BLaER1 (cell line): ENCODE measurements at regions not wholly inside any gene's neighbourhood (a gene's known extent, or its start where the extent isn't known, plus 50 kb on each side); places are given as distances from the start of the nearest gene placed in this dataset.
"Not testable (repeated sequence)": the region's sequence is repeated elsewhere in the genome, so short reads cannot be mapped to it uniquely, and the experiment has no call there.

ENCODE experiments used
- H3K27ac ChIP-seq: shearing (Covaris generic); formaldehyde crosslinking; 2 replicates; pipeline ENCODE4 v1.8.1; 2022
- H3K27me3 ChIP-seq: shearing (Covaris generic); formaldehyde crosslinking; 2 replicates; pipeline ENCODE4 v1.8.1; 2022
- H3K36me3 ChIP-seq: shearing (Covaris generic); formaldehyde crosslinking; 2 replicates; pipeline ENCODE4 v1.8.1; 2022
- H3K4me1 ChIP-seq: shearing (Covaris generic); formaldehyde crosslinking; 2 replicates; pipeline ENCODE4 v1.8.1; 2022
- H3K4me2 ChIP-seq: shearing (Covaris generic); formaldehyde crosslinking; 2 replicates; pipeline ENCODE4 v1.8.1; 2022
- H3K4me3 ChIP-seq: shearing (Covaris generic); formaldehyde crosslinking; 2 replicates; pipeline ENCODE4 v1.8.1; 2022
- H3K9ac ChIP-seq: shearing (Covaris generic); formaldehyde crosslinking; 2 replicates; pipeline ENCODE4 v1.8.1; 2022
- H3K9me3 ChIP-seq: shearing (Covaris generic); formaldehyde crosslinking; 2 replicates; pipeline ENCODE4 v1.8.1; 2022
- H4K20me1 ChIP-seq: shearing (Covaris generic); formaldehyde crosslinking; 2 replicates; pipeline ENCODE4 v1.8.1; 2022
- Cebpa-rat ChIP-seq: shearing (Covaris generic); IDR thresholded peaks from 2 replicates; pipeline ENCODE4 v1.8.1; 2022

DNA sequence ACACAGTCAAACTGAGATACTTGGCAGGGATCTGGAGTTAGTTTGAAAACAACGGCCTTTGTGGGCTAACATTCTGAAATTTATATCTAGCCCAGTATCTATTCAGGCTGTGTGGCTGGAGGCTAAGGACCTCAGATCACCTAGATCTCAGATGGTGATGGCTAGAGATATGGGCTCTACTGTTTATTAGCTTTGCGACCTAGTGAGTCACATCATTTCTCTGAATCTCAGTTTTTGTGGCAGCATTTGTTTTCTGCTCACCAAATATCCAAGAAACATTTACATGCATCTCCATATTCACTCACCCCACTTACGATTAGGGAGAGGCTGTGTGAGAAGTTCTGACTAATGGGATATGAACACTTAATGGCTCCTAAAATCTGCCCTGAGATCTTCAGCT, 503.9 kb downstream of the KIF20B start:
- H3K4me2 ChIP-seq, result no peak overlapping the region
- no peaks in the 10 kb centered on the region for H4K20me1 ChIP-seq
- H3K9me3 ChIP-seq, result no peaks in the 10 kb centered on the region
- TF ChIP-seq Cebpa-rat, result no peak
- no peaks in the 10 kb centered on the region for H3K4me1 ChIP-seq
- no peak overlapping the region for H3K9ac ChIP-seq
- H3K36me3 ChIP-seq, result 0 out of 2 replicates have a peak, but pooled peaks cover 3% of the 10 kb centered on the region
- no peaks in the 10 kb centered on the region for H3K27me3 ChIP-seq
- no peak overlapping the region for H3K4me3 ChIP-seq
- H3K27ac ChIP-seq, result no peak overlapping the region

DNA sequence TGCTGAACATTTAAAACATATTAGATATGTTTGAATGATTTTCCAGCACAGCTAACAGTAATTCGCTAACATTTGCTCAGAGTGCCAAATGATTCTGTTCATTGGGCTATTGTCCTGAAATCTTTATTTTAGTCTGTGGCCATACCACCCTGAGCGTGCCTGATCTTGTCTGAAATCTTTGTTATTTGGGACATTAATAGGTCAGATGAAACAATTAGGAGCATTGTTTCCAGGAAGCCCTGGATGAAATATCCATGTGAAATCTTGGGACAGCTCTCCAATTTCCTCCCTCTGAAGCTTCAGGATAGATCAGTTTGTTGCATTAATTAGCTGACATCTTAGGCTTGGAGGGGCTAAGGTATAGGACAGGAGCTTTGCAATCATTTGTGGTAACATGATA, 512.0 kb downstream of the KIF20B start:
- H4K20me1 ChIP-seq, result no peaks in the 10 kb centered on the region
- H3K4me3 ChIP-seq, result no peak overlapping the region
- no peaks in the 10 kb centered on the region for H3K27me3 ChIP-seq
- no peaks in the 10 kb centered on the region for H3K4me1 ChIP-seq
- H3K27ac ChIP-seq, result no peak overlapping the region
- TF ChIP-seq Cebpa-rat, result no peak
- H3K9ac ChIP-seq, result no peak overlapping the region
- H3K4me2 ChIP-seq, result no peak overlapping the region
- H3K9me3 ChIP-seq, result no peaks in the 10 kb centered on the region
- H3K36me3 ChIP-seq, result no peaks in the 10 kb centered on the region

DNA sequence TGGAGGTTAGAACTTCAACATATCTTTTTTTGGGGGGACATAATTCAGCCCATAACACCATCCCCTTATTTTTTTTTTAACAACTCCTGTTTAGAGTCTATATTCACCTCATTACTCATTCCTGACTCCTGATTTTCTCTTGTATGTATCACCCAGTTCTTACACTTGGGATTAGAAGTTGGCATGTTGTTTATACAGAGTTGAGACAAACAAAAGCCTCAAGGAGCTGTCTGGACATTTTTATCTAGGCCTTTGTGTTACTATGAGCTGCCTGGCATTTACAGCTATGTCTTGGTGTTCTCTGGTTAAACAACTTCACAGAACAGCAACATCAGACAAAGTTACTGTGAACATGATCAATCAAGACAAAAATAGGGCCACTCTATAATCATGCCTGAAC, 517.5 kb downstream of the KIF20B start:
- Histone ChIP-seq H3K9ac (no peak overlapping the region), H4K20me1 (no peaks in the 10 kb centered on the region), H3K27ac (no peak overlapping the region), H3K4me2 (no peak overlapping the region), H3K27me3 (no peaks in the 10 kb centered on the region), H3K9me3 (no peaks in the 10 kb centered on the region), H3K4me1 (no peaks in the 10 kb centered on the region), H3K4me3 (no peak overlapping the region), H3K36me3 (no peaks in the 10 kb centered on the region)
- TF ChIP-seq Cebpa-rat, result no peak

DNA sequence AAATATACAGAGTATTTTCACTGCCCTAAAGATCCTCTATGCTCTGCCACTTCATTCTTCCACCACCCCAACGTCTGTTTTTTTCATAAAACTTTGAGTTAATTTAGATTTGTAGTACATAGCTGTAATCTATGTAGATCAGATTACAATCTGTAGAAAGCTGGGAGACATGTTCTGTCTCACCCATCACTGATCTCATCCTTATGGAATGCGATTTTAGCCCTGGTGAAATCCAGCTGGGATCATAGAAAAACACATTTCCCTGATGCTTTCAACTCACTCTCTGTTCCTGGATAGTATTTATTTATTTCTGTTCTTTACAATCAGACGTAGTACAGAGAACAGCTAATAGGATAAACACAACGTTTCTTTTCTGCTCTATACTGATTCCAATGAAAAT, 521.0 kb downstream of the KIF20B start:
- no peaks in the 10 kb centered on the region for H3K36me3 ChIP-seq
- no peaks in the 10 kb centered on the region; the same call in 1 of the 2 replicates for H3K4me1 ChIP-seq
- H3K4me2 ChIP-seq, result no peak overlapping the region
- no peaks in the 10 kb centered on the region for H4K20me1 ChIP-seq
- H3K9ac ChIP-seq, result no peak overlapping the region
- no peaks in the 10 kb centered on the region for H3K27me3 ChIP-seq
- TF ChIP-seq Cebpa-rat, result no peak
- H3K27ac ChIP-seq, result no peak overlapping the region
- no peak overlapping the region for H3K4me3 ChIP-seq
- H3K9me3 ChIP-seq, result no peaks in the 10 kb centered on the region

DNA sequence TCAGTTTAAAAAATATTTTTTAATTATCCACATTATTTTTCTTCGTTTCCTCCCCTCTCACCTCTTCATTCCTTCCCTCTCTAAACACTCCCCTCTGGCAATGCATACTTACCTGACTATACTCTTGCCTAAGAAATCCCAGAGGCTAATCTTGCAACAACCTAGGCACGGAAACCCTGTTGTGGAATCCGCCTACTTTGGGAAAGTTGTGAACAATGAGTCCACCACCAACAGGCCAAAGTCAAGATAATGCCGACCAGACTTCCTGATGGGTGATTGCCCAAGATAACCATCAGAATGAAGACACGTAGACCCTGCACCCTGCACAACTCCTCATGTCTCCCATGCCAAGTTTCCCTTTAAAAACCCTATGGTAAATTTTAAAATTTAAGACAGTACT, 521.5 kb downstream of the KIF20B start:
- no peak overlapping the region for H3K4me3 ChIP-seq
- no peak for TF ChIP-seq Cebpa-rat
- no peaks in the 10 kb centered on the region for H3K36me3 ChIP-seq
- H3K9ac ChIP-seq, result no peak overlapping the region
- H3K4me1 ChIP-seq, result no peaks in the 10 kb centered on the region; the same call in 1 of the 2 replicates
- no peaks in the 10 kb centered on the region for H4K20me1 ChIP-seq
- H3K9me3 ChIP-seq, result no peaks in the 10 kb centered on the region
- H3K27ac ChIP-seq, result no peak overlapping the region
- no peaks in the 10 kb centered on the region for H3K27me3 ChIP-seq
- H3K4me2 ChIP-seq, result no peak overlapping the region

DNA sequence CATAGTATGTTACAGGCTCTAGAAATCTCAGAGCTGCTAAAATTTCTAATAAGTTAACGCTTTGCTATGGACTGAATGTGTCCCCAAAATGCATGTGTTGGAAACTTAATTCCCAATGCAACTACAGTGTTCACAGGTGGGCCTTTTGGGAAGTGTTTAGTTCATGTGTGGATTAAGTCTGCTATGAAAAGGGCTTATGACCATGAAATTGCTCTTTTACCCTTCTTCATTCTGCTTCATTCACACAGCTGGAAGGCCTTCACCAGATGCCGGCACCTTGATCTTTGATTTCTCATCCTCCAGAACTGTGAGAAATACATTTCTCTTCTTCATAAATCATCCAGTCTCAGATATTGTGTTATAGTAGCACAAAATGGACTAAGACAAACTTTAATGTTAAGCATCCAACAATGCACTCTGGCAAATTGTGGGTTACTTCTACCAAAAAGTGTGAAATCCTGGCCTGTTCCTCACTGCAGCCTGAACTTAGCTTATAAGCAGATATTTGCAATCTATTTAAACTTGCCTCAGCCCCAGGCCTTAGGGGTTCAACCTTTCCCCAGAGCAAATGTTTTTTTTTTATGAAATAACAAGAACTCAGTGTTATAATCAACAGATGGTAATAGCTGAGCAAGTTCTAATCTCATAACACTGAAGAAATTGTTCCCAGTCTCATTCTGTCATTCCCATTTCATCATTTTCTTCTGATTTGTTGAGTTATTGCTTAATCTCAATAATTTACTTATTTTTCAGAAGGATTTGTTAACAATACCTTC, 523.6 kb downstream of the KIF20B start:
- H3K9ac ChIP-seq, result no peak overlapping the region
- H4K20me1 ChIP-seq, result no peaks in the 10 kb centered on the region
- H3K27me3 ChIP-seq, result no peaks in the 10 kb centered on the region
- H3K4me3 ChIP-seq, result no peak overlapping the region
- no peak overlapping the region for H3K4me2 ChIP-seq
- peaks cover 4% of the 10 kb centered on the region for H3K36me3 ChIP-seq
- H3K27ac ChIP-seq, result no peak overlapping the region
- H3K4me1 ChIP-seq, result no peaks in the 10 kb centered on the region; the same call in 1 of the 2 replicates
- peaks cover 6% of the 10 kb centered on the region; the same call in 1 of the 2 replicates for H3K9me3 ChIP-seq
- no peak for TF ChIP-seq Cebpa-rat

DNA sequence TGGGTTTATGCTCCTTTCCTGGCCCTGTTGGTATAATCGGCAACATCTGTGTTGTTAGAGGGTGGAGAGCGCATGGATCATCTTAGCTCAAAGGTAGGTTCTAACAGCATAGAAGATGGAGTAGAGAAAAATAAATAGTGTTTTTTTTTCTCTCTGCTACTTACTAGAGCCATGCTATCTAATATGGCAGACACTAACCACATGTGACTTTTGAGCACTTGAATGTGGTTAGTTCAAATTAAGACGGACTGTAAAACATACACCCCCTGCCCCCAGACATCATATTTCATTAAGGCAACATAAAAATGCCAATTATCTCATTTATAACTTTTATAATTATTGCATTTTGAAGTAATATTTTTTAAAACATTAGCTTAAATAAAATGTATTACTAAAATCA, 525.1 kb downstream of the KIF20B start:
- no peak overlapping the region for H3K4me2 ChIP-seq
- H3K27me3 ChIP-seq, result no peaks in the 10 kb centered on the region
- no peaks in the 10 kb centered on the region; the same call in 1 of the 2 replicates for H3K4me1 ChIP-seq
- no peak overlapping the region for H3K27ac ChIP-seq
- no peaks in the 10 kb centered on the region for H4K20me1 ChIP-seq
- TF ChIP-seq Cebpa-rat, result no peak
- H3K36me3 ChIP-seq, result peaks cover 4% of the 10 kb centered on the region
- peaks cover 6% of the 10 kb centered on the region; the same call in 1 of the 2 replicates for H3K9me3 ChIP-seq
- H3K9ac ChIP-seq, result no peak overlapping the region
- no peak overlapping the region for H3K4me3 ChIP-seq

DNA sequence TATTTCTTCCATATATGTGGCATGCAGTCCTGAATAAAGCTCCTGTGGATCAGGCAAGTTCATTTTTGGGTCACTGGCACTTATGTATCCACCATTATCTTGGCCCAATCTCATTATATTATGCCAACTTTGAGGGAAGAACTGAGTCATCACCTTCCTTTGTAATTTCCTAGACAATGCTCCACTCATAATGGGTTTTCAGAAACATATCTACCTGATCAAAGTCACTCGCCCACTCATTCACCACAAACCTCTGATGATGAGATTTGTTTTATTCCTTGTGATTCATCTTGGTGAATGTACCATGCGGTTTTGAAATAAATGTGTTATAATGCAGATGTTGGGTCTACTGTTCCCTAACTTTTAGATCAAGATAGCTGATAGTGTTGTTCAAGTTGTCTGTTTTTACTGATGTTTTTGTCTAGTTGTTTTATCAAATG, 525.8 kb downstream of the KIF20B start:
- no peak for TF ChIP-seq Cebpa-rat
- Histone ChIP-seq H3K4me3 (no peak overlapping the region), H3K9ac (no peak overlapping the region), H4K20me1 (no peaks in the 10 kb centered on the region), H3K27ac (no peak overlapping the region), H3K4me2 (no peak overlapping the region), H3K9me3 (peaks cover 6% of the 10 kb centered on the region; the same call in 1 of the 2 replicates), H3K36me3 (peaks cover 4% of the 10 kb centered on the region), H3K27me3 (no peaks in the 10 kb centered on the region), H3K4me1 (no peaks in the 10 kb centered on the region; the same call in 1 of the 2 replicates)

DNA sequence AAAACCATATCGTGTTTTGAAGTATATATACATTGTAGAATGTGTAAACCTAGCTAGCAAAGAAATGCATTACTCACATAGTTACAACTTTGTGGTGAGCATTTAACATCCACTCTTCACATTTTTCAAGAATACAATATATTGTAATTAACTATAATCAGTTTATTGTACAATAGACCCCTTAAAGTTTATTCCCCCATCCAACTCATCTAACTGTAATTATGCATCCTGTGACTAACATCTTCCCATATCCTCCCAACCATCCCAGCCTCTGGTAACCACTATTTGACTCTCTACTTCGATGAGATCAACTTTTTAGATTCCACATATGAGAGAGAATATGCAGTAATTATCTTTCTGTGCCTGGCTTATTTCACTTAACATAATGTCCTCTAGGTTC, 526.4 kb downstream of the KIF20B start:
- Histone ChIP-seq H3K4me2 (no peak overlapping the region), H3K9me3 (peaks cover 9% of the 10 kb centered on the region; the same call in 1 of the 2 replicates), H3K4me1 (no peaks in the 10 kb centered on the region; the same call in 1 of the 2 replicates), H3K27ac (no peak overlapping the region), H3K36me3 (peaks cover 4% of the 10 kb centered on the region), H3K4me3 (no peak overlapping the region), H3K27me3 (no peaks in the 10 kb centered on the region), H3K9ac (no peak overlapping the region), H4K20me1 (no peaks in the 10 kb centered on the region)
- no peak for TF ChIP-seq Cebpa-rat

DNA sequence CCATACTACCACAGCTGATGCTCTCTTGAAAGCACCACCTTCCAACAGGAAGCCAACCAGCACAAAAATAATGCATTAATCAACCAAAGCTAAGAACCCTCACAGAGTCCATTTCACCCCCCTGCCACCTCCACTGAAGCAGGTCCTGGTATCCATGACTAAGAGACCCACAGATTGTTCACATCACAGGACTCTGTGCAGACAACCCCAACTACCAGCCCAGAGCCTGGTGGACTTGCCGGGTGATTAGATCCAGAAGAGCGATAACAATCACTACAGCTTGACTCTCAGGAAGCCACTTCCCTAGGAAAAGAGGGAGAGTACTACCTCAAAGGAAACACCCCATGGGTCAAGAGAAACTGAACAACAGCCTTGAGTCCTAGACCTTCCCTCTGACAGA, 528.1 kb downstream of the KIF20B start:
- Histone ChIP-seq H4K20me1 (no peaks in the 10 kb centered on the region), H3K9ac (no peak overlapping the region), H3K4me2 (no peak overlapping the region), H3K27ac (no peak overlapping the region), H3K36me3 (peaks cover 4% of the 10 kb centered on the region), H3K9me3 (peaks cover 16% of the 10 kb centered on the region), H3K27me3 (no peaks in the 10 kb centered on the region), H3K4me1 (no peaks in the 10 kb centered on the region; the same call in 1 of the 2 replicates), H3K4me3 (no peak overlapping the region)
- no peak for TF ChIP-seq Cebpa-rat

DNA sequence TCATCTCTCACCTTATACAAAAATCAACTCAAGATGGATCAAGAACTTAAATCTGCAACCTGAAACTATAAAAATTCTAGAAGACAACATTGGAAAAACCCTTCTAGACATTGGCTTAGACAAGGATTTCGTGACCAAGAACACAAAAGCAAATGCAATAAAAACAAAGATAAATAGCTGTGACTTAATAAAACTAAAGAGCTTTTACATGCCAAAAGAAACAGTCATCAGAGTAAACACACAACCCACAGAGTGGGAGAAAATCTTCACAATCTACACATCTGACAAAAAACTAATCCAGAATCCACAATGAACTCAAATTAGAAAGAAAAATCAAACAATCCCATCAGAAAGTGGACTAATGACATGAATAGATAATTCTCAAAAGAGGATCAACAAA, 532.4 kb downstream of the KIF20B start:
- H3K4me1 ChIP-seq, H3K4me3 ChIP-seq, H3K27me3 ChIP-seq, H4K20me1 ChIP-seq, H3K4me2 ChIP-seq, H3K9ac ChIP-seq, H3K27ac ChIP-seq, H3K36me3 ChIP-seq: not testable (repeated sequence)
- peaks cover 29% of the 10 kb centered on the region for H3K9me3 ChIP-seq
